ENCODE measurements at regions not wholly inside any gene's neighbourhood (a gene's known extent, or its start where the extent isn't known, plus 50 kb on each side); places are given as distances from the start of the nearest gene placed in this dataset.

- no peaks in the 10 kb centered on the region for H3F3A ChIP-seq (ENCODE audit: low read depth)
- no peaks in the 10 kb centered on the region for H3K9me3 ChIP-seq (ENCODE audit: insufficient read depth, low read depth, low read length)
- H4K20me1 ChIP-seq (ENCODE audit: insufficient read depth, low read length, poor library complexity, severe bottlenecking), result no peaks in the 10 kb centered on the region
- H3K79me2 ChIP-seq (ENCODE audit: insufficient read depth, low read length), result no peaks in the 10 kb centered on the region
- H3K4me1 ChIP-seq (ENCODE audit: insufficient read depth, low read length, poor library complexity, severe bottlenecking), result no peaks in the 10 kb centered on the region
- no peaks in the 10 kb centered on the region for H3K9me2 ChIP-seq (replicated peaks; ENCODE audit: low read depth, low read length)
- TF ChIP-seq EZH2phosphoT487 (IDR thresholded peaks at IDR 0.05; ENCODE audit: borderline replicate concordance), result no peak
- TF ChIP-seq, protein P1, sequence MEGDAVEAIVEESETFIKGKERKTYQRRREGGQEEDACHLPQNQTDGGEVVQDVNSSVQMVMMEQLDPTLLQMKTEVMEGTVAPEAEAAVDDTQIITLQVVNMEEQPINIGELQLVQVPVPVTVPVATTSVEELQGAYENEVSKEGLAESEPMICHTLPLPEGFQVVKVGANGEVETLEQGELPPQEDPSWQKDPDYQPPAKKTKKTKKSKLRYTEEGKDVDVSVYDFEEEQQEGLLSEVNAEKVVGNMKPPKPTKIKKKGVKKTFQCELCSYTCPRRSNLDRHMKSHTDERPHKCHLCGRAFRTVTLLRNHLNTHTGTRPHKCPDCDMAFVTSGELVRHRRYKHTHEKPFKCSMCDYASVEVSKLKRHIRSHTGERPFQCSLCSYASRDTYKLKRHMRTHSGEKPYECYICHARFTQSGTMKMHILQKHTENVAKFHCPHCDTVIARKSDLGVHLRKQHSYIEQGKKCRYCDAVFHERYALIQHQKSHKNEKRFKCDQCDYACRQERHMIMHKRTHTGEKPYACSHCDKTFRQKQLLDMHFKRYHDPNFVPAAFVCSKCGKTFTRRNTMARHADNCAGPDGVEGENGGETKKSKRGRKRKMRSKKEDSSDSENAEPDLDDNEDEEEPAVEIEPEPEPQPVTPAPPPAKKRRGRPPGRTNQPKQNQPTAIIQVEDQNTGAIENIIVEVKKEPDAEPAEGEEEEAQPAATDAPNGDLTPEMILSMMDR (conservative IDR thresholded peaks at IDR 0.05; ENCODE audit: low read length), result no peak
- no peaks in the 10 kb centered on the region for H3K27me3 ChIP-seq (ENCODE audit: insufficient read depth, low read length, poor library complexity, severe bottlenecking)
- H3K9ac ChIP-seq (ENCODE audit: low read depth, low read length, poor library complexity, severe bottlenecking), result no peak overlapping the region
- H3K4me3 ChIP-seq (ENCODE audit: low read length, poor library complexity, severe bottlenecking), result no peak overlapping the region
- no peaks in the 10 kb centered on the region for H3K36me3 ChIP-seq (ENCODE audit: insufficient read depth, low read length)
- H3K4me2 ChIP-seq (ENCODE audit: low read depth, low read length, poor library complexity, severe bottlenecking), result no peak overlapping the region
- H2AFZ ChIP-seq (ENCODE audit: low read length), result peak overlapping the region; percentile 71; the same call in 1 of the 2 replicates
Observed at GRCh38 chr10:6743291-6743849, 163.3 kb upstream of the PRKCQ start.

DNA sequence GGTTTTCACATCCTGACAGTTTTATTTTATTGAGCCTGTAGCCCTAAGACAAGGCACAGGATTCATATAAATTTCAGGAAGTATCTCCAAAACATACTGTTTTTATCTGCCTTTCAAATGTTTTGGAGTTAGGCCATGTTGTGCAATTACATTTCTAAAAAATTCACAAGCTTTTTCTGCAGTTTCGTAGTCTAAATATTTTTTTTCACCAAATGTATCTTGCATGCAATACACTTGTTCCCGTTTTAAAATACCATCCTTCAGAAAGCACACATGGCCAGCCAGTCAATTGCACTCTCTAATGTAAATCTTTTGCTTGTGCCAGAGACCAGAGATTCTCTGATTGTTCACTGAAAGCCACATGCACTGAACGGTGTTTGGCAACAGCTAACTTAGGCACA lies 161.5 kb upstream of the PRKCQ start:
- no peaks in the 10 kb centered on the region for H3K4me1 ChIP-seq (ENCODE audit: insufficient read depth, low read length, poor library complexity, severe bottlenecking)
- no peak overlapping the region for H3K9ac ChIP-seq (ENCODE audit: low read depth, low read length, poor library complexity, severe bottlenecking)
- H2AFZ ChIP-seq (ENCODE audit: low read length), result no peak overlapping the region
- no peaks in the 10 kb centered on the region for H3K9me2 ChIP-seq (replicated peaks; ENCODE audit: low read depth, low read length)
- TF ChIP-seq, protein P1 (conservative IDR thresholded peaks at IDR 0.05; ENCODE audit: low read length), result no peak
- no peak for TF ChIP-seq EZH2phosphoT487 (IDR thresholded peaks at IDR 0.05; ENCODE audit: borderline replicate concordance)
- H3K36me3 ChIP-seq (ENCODE audit: insufficient read depth, low read length), result no peaks in the 10 kb centered on the region
- H3K79me2 ChIP-seq (ENCODE audit: insufficient read depth, low read length), result no peaks in the 10 kb centered on the region
- H3K9me3 ChIP-seq (ENCODE audit: insufficient read depth, low read depth, low read length), result no peaks in the 10 kb centered on the region
- no peak overlapping the region for H3K4me2 ChIP-seq (ENCODE audit: low read depth, low read length, poor library complexity, severe bottlenecking)
- no peaks in the 10 kb centered on the region for H4K20me1 ChIP-seq (ENCODE audit: insufficient read depth, low read length, poor library complexity, severe bottlenecking)
- H3K4me3 ChIP-seq (ENCODE audit: low read length, poor library complexity, severe bottlenecking), result no peak overlapping the region
- H3F3A ChIP-seq (ENCODE audit: low read depth), result no peaks in the 10 kb centered on the region
- H3K27me3 ChIP-seq (ENCODE audit: insufficient read depth, low read length, poor library complexity, severe bottlenecking), result no peaks in the 10 kb centered on the region

DNA sequence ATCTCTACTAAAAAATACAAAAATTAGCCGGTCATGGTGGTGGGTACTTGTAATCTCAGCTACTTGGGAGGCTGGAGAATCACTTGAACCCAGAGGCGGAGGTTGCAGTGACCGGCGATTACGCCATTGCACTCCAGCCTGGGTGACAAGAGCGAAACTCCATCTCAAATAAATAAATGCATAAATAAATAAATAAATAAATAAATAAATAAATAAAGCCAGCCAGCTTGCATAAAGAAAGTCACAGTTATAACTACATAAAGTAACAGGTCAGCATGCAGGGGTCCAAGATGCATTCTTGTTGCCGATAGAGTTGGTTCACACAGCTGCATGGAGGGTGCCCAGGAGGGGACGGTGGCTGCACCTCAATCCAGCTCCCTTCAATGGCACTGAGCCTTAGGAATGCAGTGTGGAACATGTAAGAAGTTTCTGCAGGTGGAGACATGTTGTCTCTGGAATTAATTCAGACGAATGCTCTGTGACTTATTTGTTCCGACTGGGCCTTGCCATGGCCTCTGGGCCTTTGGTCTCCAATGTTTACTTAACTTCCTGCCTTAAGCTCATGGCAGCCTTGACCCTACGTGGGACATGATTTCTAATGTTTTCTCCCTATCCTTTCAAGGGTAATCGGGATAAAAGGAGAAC lies 159.6 kb upstream of the PRKCQ start:
- no peaks in the 10 kb centered on the region for H3K27me3 ChIP-seq (ENCODE audit: insufficient read depth, low read length, poor library complexity, severe bottlenecking)
- no peak for TF ChIP-seq EZH2phosphoT487 (IDR thresholded peaks at IDR 0.05; ENCODE audit: borderline replicate concordance)
- TF ChIP-seq, protein P1 (conservative IDR thresholded peaks at IDR 0.05; ENCODE audit: low read length), result no peak
- H3K36me3 ChIP-seq (ENCODE audit: insufficient read depth, low read length), result no peaks in the 10 kb centered on the region
- H4K20me1 ChIP-seq (ENCODE audit: insufficient read depth, low read length, poor library complexity, severe bottlenecking), result no peaks in the 10 kb centered on the region
- no peaks in the 10 kb centered on the region for H3K4me1 ChIP-seq (ENCODE audit: insufficient read depth, low read length, poor library complexity, severe bottlenecking)
- no peak overlapping the region for H3K9ac ChIP-seq (ENCODE audit: low read depth, low read length, poor library complexity, severe bottlenecking)
- no peaks in the 10 kb centered on the region for H3F3A ChIP-seq (ENCODE audit: low read depth)
- no peak overlapping the region for H2AFZ ChIP-seq (ENCODE audit: low read length)
- H3K4me2 ChIP-seq (ENCODE audit: low read depth, low read length, poor library complexity, severe bottlenecking), result no peak overlapping the region
- no peaks in the 10 kb centered on the region for H3K9me3 ChIP-seq (ENCODE audit: insufficient read depth, low read depth, low read length)
- H3K4me3 ChIP-seq (ENCODE audit: low read length, poor library complexity, severe bottlenecking), result no peak overlapping the region
- H3K79me2 ChIP-seq (ENCODE audit: insufficient read depth, low read length), result no peaks in the 10 kb centered on the region
- H3K9me2 ChIP-seq (replicated peaks; ENCODE audit: low read depth, low read length), result no peaks in the 10 kb centered on the region

All from Loucy (cell line).